HG03432 (cell line): ENCODE measurements at regions not wholly inside any gene's neighbourhood (a gene's known extent, or its start where the extent isn't known, plus 50 kb on each side); places are given as distances from the start of the nearest gene placed in this dataset.
"Not testable (repeated sequence)": the region's sequence is repeated elsewhere in the genome, so short reads cannot be mapped to it uniquely, and the experiment has no call there.

ENCODE experiments used
- ATAC-seq: cut with Tn5 transposase; IDR thresholded peaks from one replicate; pipeline ENCODE4 v1.9.1; 2021; ENCODE audit warnings: mild to moderate bottlenecking, moderate library complexity; ENCODE audit not compliant: unreplicated experiment

- ATAC-seq, result no peak
These were observed 188.1 kb downstream of the ACTR3B start for GRCh38 chr7:152947686-152948085.

GRCh38 chr7:152949253-152949652 is 189.7 kb downstream of the ACTR3B start:
- ATAC-seq, result no peak

GRCh38 chr7:152949790-152950189 is 190.2 kb downstream of the ACTR3B start:
- ATAC-seq, result no peak

- no peak for ATAC-seq
These were observed 196.5 kb downstream of the ACTR3B start for GRCh38 chr7:152956006-152956405.

- ATAC-seq, result no peak
These were observed 200.1 kb downstream of the ACTR3B start for GRCh38 chr7:152959610-152960009.

GRCh38 chr7:152961796-152962195 is 202.2 kb downstream of the ACTR3B start:
- not testable (repeated sequence) for ATAC-seq

GRCh38 chr7:152966189-152966588 is 206.6 kb downstream of the ACTR3B start:
- ATAC-seq, result no peak

- no peak for ATAC-seq
These were observed 208.4 kb downstream of the ACTR3B start for GRCh38 chr7:152967958-152968357.

- ATAC-seq, result no peak
These were observed 209.0 kb downstream of the ACTR3B start for GRCh38 chr7:152968514-152968913.

- ATAC-seq, result no peak
These were observed 209.8 kb downstream of the ACTR3B start for GRCh38 chr7:152969335-152969734.

GRCh38 chr7:152969839-152970238 is 210.3 kb downstream of the ACTR3B start:
- no peak for ATAC-seq

GRCh38 chr7:152970481-152970880 is 210.9 kb downstream of the ACTR3B start:
- no peak for ATAC-seq

- no peak for ATAC-seq
These were observed 215.0 kb downstream of the ACTR3B start for GRCh38 chr7:152974577-152974976.

- no peak for ATAC-seq
These were observed 215.5 kb downstream of the ACTR3B start for GRCh38 chr7:152975076-152975475.

GRCh38 chr7:152979376-152979775 is 219.8 kb downstream of the ACTR3B start:
- ATAC-seq, result no peak

GRCh38 chr7:152984421-152984820 is 224.9 kb downstream of the ACTR3B start:
- no peak for ATAC-seq

- ATAC-seq, result no peak
These were observed 226.8 kb downstream of the ACTR3B start for GRCh38 chr7:152986376-152986775.

GRCh38 chr7:152987656-152988055 is 228.1 kb downstream of the ACTR3B start:
- no peak for ATAC-seq

GRCh38 chr7:152989889-152990380 is 230.4 kb downstream of the ACTR3B start:
- ATAC-seq, result no peak

- ATAC-seq, result no peak
These were observed 238.9 kb downstream of the ACTR3B start for GRCh38 chr7:152998420-152998819.

GRCh38 chr7:153002115-153002514 is 242.6 kb downstream of the ACTR3B start:
- ATAC-seq, result no peak

- ATAC-seq, result no peak
These were observed 243.0 kb downstream of the ACTR3B start for GRCh38 chr7:153002572-153002971.

- ATAC-seq, result no peak
These were observed 244.8 kb downstream of the ACTR3B start for GRCh38 chr7:153004341-153004740.
